A673 (cell line): ENCODE measurements at regions not wholly inside any gene's neighbourhood (a gene's known extent, or its start where the extent isn't known, plus 50 kb on each side); places are given as distances from the start of the nearest gene placed in this dataset.

ENCODE experiments used
- BruUV-seq: library from RNA; stranded (reverse); fragments of 400-500 nt; replicated peaks from 2 replicates; lab custom pipeline; 2021; lab: Mats Ljungman, UMichigan
- CTCF ChIA-PET: fragments of 300-600 bp; sonication (Branson Sonifier 250); formaldehyde crosslinking; loops from one replicate; lab custom pipeline; 2022; ENCODE audit warnings: antibody characterized with exemption; lab: Charles Lee
- POLR2A ChIA-PET: fragments of 300-600 bp; sonication (Branson Sonifier 250); formaldehyde crosslinking; loops from one replicate; lab custom pipeline; 2022; ENCODE audit warnings: antibody characterized with exemption; ENCODE audit not compliant: low non-redundant PET; lab: Charles Lee
- DNase-seq: peaks from one replicate; pipeline ENCODE4 v3.0.0-alpha.2; 2015; ENCODE audit warnings: low spot score
- H3K27ac ChIP-seq: fragments of 200-600 bp; sonication (generic); 2 replicates; pipeline ENCODE4 v1.5.1; 2016; ENCODE audit warnings: mixed run types, low read depth, mild to moderate bottlenecking, mixed read lengths, antibody characterized with exemption, low read length; ENCODE audit not compliant: poor library complexity, severe bottlenecking
- H3K27me3 ChIP-seq: fragments of 200-600 bp; sonication (generic); replicated peaks from 2 replicates; pipeline ENCODE4 v1.6.1; 2017; ENCODE audit warnings: mixed run types, low read depth, mild to moderate bottlenecking, mixed read lengths, antibody characterized with exemption, low read length; ENCODE audit not compliant: insufficient read depth, poor library complexity
- H3K36me3 ChIP-seq: fragments of 200-600 bp; sonication (generic); 2 replicates; pipeline ENCODE4 v1.6.1; 2016; ENCODE audit warnings: mixed run types, mild to moderate bottlenecking, mixed read lengths, antibody characterized with exemption, low read length; ENCODE audit not compliant: insufficient read depth, poor library complexity, severe bottlenecking
- H3K4me1 ChIP-seq: fragments of 200-600 bp; sonication (generic); 2 replicates; pipeline ENCODE4 v1.6.1; 2017; ENCODE audit warnings: mixed run types, mild to moderate bottlenecking, mixed read lengths, antibody characterized with exemption, low read length; ENCODE audit not compliant: insufficient read depth, poor library complexity, severe bottlenecking
- H3K4me3 ChIP-seq: fragments of 200-600 bp; sonication (generic); 2 replicates; pipeline ENCODE4 v1.5.1; 2016; ENCODE audit warnings: low read depth, mixed run types, mild to moderate bottlenecking, mixed read lengths, low read length; ENCODE audit not compliant: poor library complexity, severe bottlenecking
- H3K9me3 ChIP-seq: fragments of 200-600 bp; sonication (generic); 2 replicates; pipeline ENCODE4 v1.6.1; 2016; ENCODE audit warnings: mixed run types, low read depth, mild to moderate bottlenecking, mixed read lengths, antibody characterized with exemption, low read length; ENCODE audit not compliant: poor library complexity, severe bottlenecking
- CTCF ChIP-seq: fragments of 300-800, 200-600 bp; sonication (generic); conservative IDR thresholded peaks from 2 replicates; pipeline ENCODE4 v1.5.1; 2017; ENCODE audit warnings: low read depth, mild to moderate bottlenecking, antibody characterized with exemption, low read length, moderate library complexity, mixed read lengths
- EZH2 ChIP-seq: fragments of 200-600 bp; sonication (generic); IDR thresholded peaks from 2 replicates; pipeline ENCODE4 v1.6.1; 2017; ENCODE audit warnings: borderline replicate concordance, low read depth, mild to moderate bottlenecking, mixed read lengths, antibody characterized with exemption, low read length; ENCODE audit not compliant: poor library complexity, severe bottlenecking
- intact Hi-C: fragments of 100-400 bp; cut with micrococcal nuclease; formaldehyde crosslinking; loops from one replicate; pipeline ENCODE4 v1.10.0; 2022; ENCODE audit not compliant: unreplicated experiment

GRCh38 chr5:4418084-4418483, 722.0 kb upstream of the ADAMTS16 start:
- ChIA-PET POLR2A (no interaction called here), CTCF (no interaction called here)
- no peak overlapping the region for H3K4me3 ChIP-seq
- no peak for TF ChIP-seq CTCF
- no peak for TF ChIP-seq EZH2
- DNase-seq = no peak
- H3K27me3 ChIP-seq = no peaks in the 10 kb centered on the region
- H3K9me3 ChIP-seq = peaks cover 19% of the 10 kb centered on the region
- H3K4me1 ChIP-seq = no peaks in the 10 kb centered on the region
- BruUV-seq = no TSS peak
- intact Hi-C loops = no loop called here
- no peaks in the 10 kb centered on the region for H3K36me3 ChIP-seq
- no peak overlapping the region for H3K27ac ChIP-seq

GRCh38 chr5:4419281-4419680, 720.8 kb upstream of the ADAMTS16 start:
- ChIA-PET CTCF (no interaction called here), POLR2A (no interaction called here)
- Histone ChIP-seq H3K4me3 (no peak overlapping the region), H3K4me1 (no peaks in the 10 kb centered on the region), H3K9me3 (peaks cover 14% of the 10 kb centered on the region), H3K36me3 (no peaks in the 10 kb centered on the region), H3K27ac (no peak overlapping the region), H3K27me3 (no peaks in the 10 kb centered on the region)
- intact Hi-C loops = no loop called here
- no peak for DNase-seq
- TF ChIP-seq EZH2 (no peak), CTCF (no peak)
- BruUV-seq = no TSS peak

- BruUV-seq = no TSS peak
- H3K27ac ChIP-seq = no peak overlapping the region
- no peak for TF ChIP-seq EZH2
- no peak for TF ChIP-seq CTCF
- H3K4me3 ChIP-seq = no peak overlapping the region
- ChIA-PET POLR2A (no interaction called here), CTCF (no interaction called here)
- peaks cover 22% of the 10 kb centered on the region for H3K9me3 ChIP-seq
- no peaks in the 10 kb centered on the region for H3K36me3 ChIP-seq
- no peak for DNase-seq
- intact Hi-C loops = no loop called here
- no peaks in the 10 kb centered on the region for H3K27me3 ChIP-seq
- no peaks in the 10 kb centered on the region for H3K4me1 ChIP-seq
Observed at GRCh38 chr5:4420177-4420576, 720.0 kb upstream of the ADAMTS16 start.
